SK-N-SH (cell line): ENCODE measurements at regions not wholly inside any gene's neighbourhood (a gene's known extent, or its start where the extent isn't known, plus 50 kb on each side); places are given as distances from the start of the nearest gene placed in this dataset.

Source experiments
- CTCF ChIA-PET: fragments of 300-600, 350-600 bp; formaldehyde crosslinking; extraction: SDS; loops from one replicate; lab custom pipeline; 2021; lab: Yijun Ruan, JAX
- POLR2A ChIA-PET: fragments of 350-600 bp; sonication (Branson Sonifier 250); formaldehyde crosslinking; extraction: SDS; loops from one replicate; lab custom pipeline; 2020; ENCODE audit warnings: antibody characterized with exemption, inconsistent platforms; lab: Yijun Ruan, JAX
- DNase-seq: peaks from one replicate; pipeline ENCODE4 v3.0.0; 2012
- H2AFZ ChIP-seq: fragments of 200-600 bp; sonication (generic); 2 replicates; pipeline ENCODE4 v1.8.1; 2016; ENCODE audit warnings: antibody characterized with exemption, mild to moderate bottlenecking, low read depth
- H3F3A ChIP-seq: fragments of 200-600 bp; sonication (generic); replicated peaks from 2 replicates; pipeline ENCODE3; 2016; ENCODE audit warnings: antibody characterized with exemption, mild to moderate bottlenecking; ENCODE audit not compliant: insufficient read depth
- H3K27ac ChIP-seq, 2 experiments: fragments of 200-500 bp in 1 of 2; fragments of 200-600 bp in 1 of 2; sonication (Bioruptor generic) in 1 of 2; sonication (generic), shearing (Covaris generic) in 1 of 2; 2 replicates each; pipeline versions ENCODE4 v1.5.1 to v1.6.1; 2014 to 2016; ENCODE audit warnings: low read depth in 2 of 2, inconsistent platforms in 1 of 2, low read length in 1 of 2, mild to moderate bottlenecking in 1 of 2, mixed read lengths in 1 of 2
- H3K27me3 ChIP-seq: fragments of 200-600 bp; sonication (generic), shearing (Covaris generic); 2 replicates; pipeline ENCODE4 v1.6.1; 2016; ENCODE audit warnings: mixed run types; ENCODE audit not compliant: insufficient read depth
- H3K36me3 ChIP-seq, 2 experiments: fragments of 200-500 bp in 1 of 2; fragments of 200-600 bp in 1 of 2; sonication (Bioruptor generic) in 1 of 2; sonication (generic) in 1 of 2; replicated peaks in 1 of 2; 2 replicates each; pipeline versions ENCODE3 to v1.5.1; 2014 to 2016; ENCODE audit warnings: low read length in 1 of 2, mild to moderate bottlenecking in 1 of 2; ENCODE audit not compliant: insufficient read depth in 2 of 2, control insufficient read depth in 1 of 2
- H3K4me1 ChIP-seq, 2 experiments: fragments of 200-500 bp in 1 of 2; fragments of 200-600 bp in 1 of 2; sonication (Bioruptor generic) in 1 of 2; sonication (generic), shearing (Covaris generic) in 1 of 2; 2 replicates each; pipeline versions ENCODE4 v1.5.1 to v1.6.1; 2014 to 2016; ENCODE audit warnings: low read depth in 1 of 2, low read length in 1 of 2, mixed run types in 1 of 2; ENCODE audit not compliant: insufficient read depth in 2 of 2, control insufficient read depth in 1 of 2
- H3K4me2 ChIP-seq: fragments of 200-600 bp; sonication (generic), shearing (Covaris generic); 2 replicates; pipeline ENCODE4 v1.6.1; 2017; ENCODE audit warnings: mixed run types
- H3K4me3 ChIP-seq, 2 experiments: fragments of 200-500 bp in 1 of 2; fragments of 200-600 bp in 1 of 2; sonication (Bioruptor generic) in 1 of 2; sonication (generic), shearing (Covaris generic) in 1 of 2; 2 replicates each; pipeline versions ENCODE4 v1.5.1 to v1.8.1; 2014 to 2016; ENCODE audit warnings: low read depth in 2 of 2, inconsistent platforms in 1 of 2, low read length in 1 of 2, mild to moderate bottlenecking in 1 of 2, mixed read lengths in 1 of 2, moderate library complexity in 1 of 2
- H3K79me2 ChIP-seq: fragments of 200-600 bp; sonication (generic); 2 replicates; pipeline ENCODE4 v1.8.1; 2017; ENCODE audit warnings: mild to moderate bottlenecking; ENCODE audit not compliant: insufficient read depth
- H3K9ac ChIP-seq: fragments of 200-600 bp; sonication (generic); 2 replicates; pipeline ENCODE4 v1.6.1; 2017; ENCODE audit warnings: mixed run types
- H3K9me2 ChIP-seq: fragments of 200-600 bp; sonication (generic); 2 replicates; pipeline ENCODE4 v1.6.1; 2017; ENCODE audit warnings: mixed run types
- H3K9me3 ChIP-seq: fragments of 200-600 bp; sonication (generic); 2 replicates; pipeline ENCODE4 v1.6.1; 2017; ENCODE audit warnings: mixed run types, mild to moderate bottlenecking, moderate library complexity
- H4K20me1 ChIP-seq: fragments of 200-600 bp; sonication (generic); 2 replicates; pipeline ENCODE4 v1.6.1; 2017; ENCODE audit warnings: mild to moderate bottlenecking, mixed run types; ENCODE audit not compliant: insufficient read depth
- EZH2phosphoT487 ChIP-seq: fragments of 200-600 bp; sonication (generic); IDR thresholded peaks from 2 replicates; pipeline ENCODE4 v1.6.1; 2017; ENCODE audit warnings: low read depth, mixed run types, mild to moderate bottlenecking, antibody characterized with exemption, moderate library complexity, borderline replicate concordance
- FOSL2 ChIP-seq: IDR thresholded peaks from 2 replicates; pipeline ENCODE4 v1.4.0; 2012; ENCODE audit warnings: low read depth, mild to moderate bottlenecking, moderate library complexity, borderline replicate concordance
- GABPA ChIP-seq: IDR thresholded peaks from 2 replicates; pipeline ENCODE4 v1.4.0; 2012; ENCODE audit warnings: low read depth, mild to moderate bottlenecking
- IRF3 ChIP-seq: fragments of 150-350 bp; IDR thresholded peaks from 2 replicates; pipeline ENCODE4 v1.6.1; 2016; ENCODE audit warnings: mild to moderate bottlenecking, low read depth, low read length
- MAX ChIP-seq: IDR thresholded peaks from 2 replicates; pipeline ENCODE4 v1.4.0; 2012; ENCODE audit warnings: low read depth
- MXI1 ChIP-seq: IDR thresholded peaks from 2 replicates; pipeline ENCODE4 v1.6.1; 2012; ENCODE audit warnings: mild to moderate bottlenecking, low read depth, low read length, improper control_type of control experiment
- NFIC ChIP-seq: IDR thresholded peaks from 2 replicates; pipeline ENCODE4 v1.4.0; 2012; ENCODE audit warnings: borderline replicate concordance
- NRF1 ChIP-seq: IDR thresholded peaks from 2 replicates; pipeline ENCODE4 v1.6.1; 2012; ENCODE audit warnings: low read depth, mild to moderate bottlenecking, low read length
- POLR2AphosphoS5 ChIP-seq: IDR thresholded peaks from 2 replicates; pipeline ENCODE4 v1.6.1; 2012; ENCODE audit warnings: low read depth, low read length
- RAD21 ChIP-seq: IDR thresholded peaks from 2 replicates; pipeline ENCODE4 v1.6.1; 2012; ENCODE audit warnings: mild to moderate bottlenecking, low read length
- REST ChIP-seq: IDR thresholded peaks from 2 replicates; pipeline ENCODE4 v1.6.1; 2012; ENCODE audit warnings: mild to moderate bottlenecking, low read depth, low read length, moderate library complexity
- RFX5 ChIP-seq: IDR thresholded peaks from 2 replicates; pipeline ENCODE4 v1.6.1; 2012; ENCODE audit warnings: mild to moderate bottlenecking, improper control_type of control experiment, low read length
- RXRA ChIP-seq: IDR thresholded peaks from 2 replicates; pipeline ENCODE4 v1.4.0; 2012; ENCODE audit warnings: low read depth, mild to moderate bottlenecking, borderline replicate concordance
- SMC3 ChIP-seq: IDR thresholded peaks from 2 replicates; pipeline ENCODE4 v1.6.1; 2012; ENCODE audit warnings: low read depth, low read length, improper control_type of control experiment
- USF1 ChIP-seq: IDR thresholded peaks from 2 replicates; pipeline ENCODE4 v1.4.0; 2012; ENCODE audit warnings: low read depth, borderline replicate concordance
- USF2 ChIP-seq: fragments of 150-350 bp; IDR thresholded peaks from 2 replicates; pipeline ENCODE4 v1.6.1; 2017; ENCODE audit warnings: antibody characterized with exemption, low read length, low read depth, borderline replicate concordance
- YY1 ChIP-seq: IDR thresholded peaks from 2 replicates; pipeline ENCODE4 v1.4.0; 2012; ENCODE audit warnings: low read depth, mild to moderate bottlenecking
- ZBTB33 ChIP-seq: IDR thresholded peaks from 2 replicates; pipeline ENCODE4 v1.4.0; 2012; ENCODE audit warnings: low read depth, borderline replicate concordance
- WGBS: methylation state at CpG from one replicate; pipeline ENCODE4 v1.1.6; 2017; ENCODE audit warnings: low lambda C conversion rate; 5-methylcytosine and 5-hydroxymethylcytosine counted together

GRCh38 chr4:132276989-132277388 is 872.1 kb upstream of the PCDH10 start:
- Histone ChIP-seq H3K27me3 (no peaks in the 10 kb centered on the region), H3K79me2 (no peaks in the 10 kb centered on the region), H3K9me3 (no peaks in the 10 kb centered on the region), H3K9ac (no peak overlapping the region), H3K4me1 (no peaks in the 10 kb centered on the region), H2AFZ (no peak overlapping the region), H4K20me1 (no peaks in the 10 kb centered on the region), H3K36me3 (no peaks in the 10 kb centered on the region), H3F3A (no peaks in the 10 kb centered on the region), H3K4me3 (no peak overlapping the region), H3K9me2 (no peaks in the 10 kb centered on the region), H3K27ac (no peak overlapping the region), H3K4me2 (no peak overlapping the region)
- ChIA-PET POLR2A (no interaction called here), CTCF (interaction anchor here (0.6 kb wide), 1 partner anchor 1553 kb away, joined by 3 read pairs; no protein-coding TSS in a partner anchor)
- TF ChIP-seq POLR2AphosphoS5 (no peak), RAD21 (no peak), FOSL2 (no peak), MXI1 (no peak), MAX (no peak), RFX5 (no peak), EZH2phosphoT487 (no peak)
- DNase-seq: no peak
- WGBS: 0% methylated on average over 2 of the region's 2 CpGs

- Histone ChIP-seq H3K9ac (no peak overlapping the region), H3K27ac (no peak overlapping the region), H3K4me2 (no peak overlapping the region), H3K4me1 (no peaks in the 10 kb centered on the region), H3K79me2 (no peaks in the 10 kb centered on the region), H3K9me3 (no peaks in the 10 kb centered on the region), H3K4me3 (no peak overlapping the region), H3K36me3 (no peaks in the 10 kb centered on the region), H2AFZ (0 out of 2 replicates have a peak overlapping the region, but pooled peaks have one; percentile 18), H3K9me2 (no peaks in the 10 kb centered on the region), H3F3A (no peaks in the 10 kb centered on the region), H4K20me1 (no peaks in the 10 kb centered on the region), H3K27me3 (no peaks in the 10 kb centered on the region)
- WGBS: 2% methylated on average over 4 of the region's 4 CpGs
- no peak for TF ChIP-seq ZBTB33
- TF ChIP-seq NRF1: no peak
- TF ChIP-seq EZH2phosphoT487: no peak
- TF ChIP-seq USF2: no peak
- TF ChIP-seq REST: no peak
- no peak for TF ChIP-seq RXRA
- TF ChIP-seq USF1: no peak
- no peak for TF ChIP-seq NFIC
- TF ChIP-seq SMC3: no peak
- no peak for TF ChIP-seq GABPA
- TF ChIP-seq IRF3: no peak
- no peak for TF ChIP-seq YY1
- ChIA-PET POLR2A (no interaction called here), CTCF (interaction anchor here (1.3 kb wide), 1 partner anchor 54 kb away, joined by 4 read pairs; no protein-coding TSS in a partner anchor)
- no peak for DNase-seq
Measured at GRCh38 chr4:132281733-132282132, 867.4 kb upstream of the PCDH10 start.
